ENCODE measurements at regions not wholly inside any gene's neighbourhood (a gene's known extent, or its start where the extent isn't known, plus 50 kb on each side); places are given as distances from the start of the nearest gene placed in this dataset.

- no peak for DNase-seq (ENCODE audit: low read depth)
- no peak for TF ChIP-seq CTCF (conservative IDR thresholded peaks at IDR 0.05; ENCODE audit: low read depth, low read length)
- H3K4me3 ChIP-seq (ENCODE audit: low read depth, low read length), result no peak overlapping the region
Measured at GRCh38 chr21:36246080-36246631, 73.8 kb upstream of the MORC3 start.

GRCh38 chr21:36247316-36248010 lies 72.5 kb upstream of the MORC3 start:
- no peak overlapping the region for H3K4me3 ChIP-seq (ENCODE audit: low read depth, low read length)
- TF ChIP-seq CTCF (conservative IDR thresholded peaks at IDR 0.05; ENCODE audit: low read depth, low read length), result no peak
- no peak for DNase-seq (ENCODE audit: low read depth)

- H3K4me3 ChIP-seq (ENCODE audit: low read depth, low read length), result no peak overlapping the region
- no peak for TF ChIP-seq CTCF (conservative IDR thresholded peaks at IDR 0.05; ENCODE audit: low read depth, low read length)
- no peak for DNase-seq (ENCODE audit: low read depth)
Measured at GRCh38 chr21:36249576-36250422, 70.2 kb upstream of the MORC3 start.

- no peak overlapping the region for H3K4me3 ChIP-seq (ENCODE audit: low read depth, low read length)
- no peak for DNase-seq (ENCODE audit: low read depth)
Measured at GRCh38 chr21:36250423-36251075, 69.4 kb upstream of the MORC3 start.

GRCh38 chr21:36254106-36254941 lies 65.7 kb upstream of the MORC3 start:
- TF ChIP-seq CTCF (conservative IDR thresholded peaks at IDR 0.05; ENCODE audit: low read depth, low read length), result no peak
- H3K4me3 ChIP-seq (ENCODE audit: low read depth, low read length), result no peak overlapping the region
- no peak for DNase-seq (ENCODE audit: low read depth)

More at GRCh38 chr21:36250423-36251075, 69.4 kb upstream of the MORC3 start:
- no peak for TF ChIP-seq CTCF (conservative IDR thresholded peaks at IDR 0.05; ENCODE audit: low read depth, low read length)

- TF ChIP-seq CTCF (conservative IDR thresholded peaks at IDR 0.05; ENCODE audit: low read depth, low read length), result no peak
- no peak overlapping the region for H3K4me3 ChIP-seq (ENCODE audit: low read depth, low read length)
- no peak for DNase-seq (ENCODE audit: low read depth)
Measured at GRCh38 chr21:36255663-36256062, 64.3 kb upstream of the MORC3 start.

Data from epithelial cell of proximal tubule (primary cell).